ENCODE measurements at regions not wholly inside any gene's neighbourhood (a gene's known extent, or its start where the extent isn't known, plus 50 kb on each side); places are given as distances from the start of the nearest gene placed in this dataset.

DNA sequence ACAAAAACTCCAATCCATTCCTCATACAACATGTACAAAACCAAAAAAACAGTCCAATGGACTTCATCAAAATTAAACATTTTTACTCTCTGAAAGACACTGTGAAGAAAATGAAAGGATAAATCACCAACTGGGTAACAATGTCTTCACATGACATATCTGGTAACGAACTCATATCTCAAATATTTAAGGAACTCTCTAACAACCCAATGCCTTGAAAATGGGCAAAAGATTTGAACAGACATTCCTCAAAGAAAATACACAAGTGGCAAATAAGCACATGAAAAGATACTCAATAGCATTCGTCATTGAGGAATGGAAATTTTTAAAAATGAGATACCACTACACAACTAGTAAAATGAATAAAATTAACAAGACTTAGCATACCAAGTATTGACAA, 198.7 kb upstream of the RASSF8 start:
- TF ChIP-seq CTCF (IDR thresholded peaks at IDR 0.05 in 4 of 5, conservative IDR thresholded peaks at IDR 0.05 in 1 of 5) (no peak), POLR2A (IDR thresholded peaks at IDR 0.05) (no peak)

Measured in gastrocnemius medialis (tissue), 4 donors.